ENCODE measurements at regions not wholly inside any gene's neighbourhood (a gene's known extent, or its start where the extent isn't known, plus 50 kb on each side); places are given as distances from the start of the nearest gene placed in this dataset.

DNA sequence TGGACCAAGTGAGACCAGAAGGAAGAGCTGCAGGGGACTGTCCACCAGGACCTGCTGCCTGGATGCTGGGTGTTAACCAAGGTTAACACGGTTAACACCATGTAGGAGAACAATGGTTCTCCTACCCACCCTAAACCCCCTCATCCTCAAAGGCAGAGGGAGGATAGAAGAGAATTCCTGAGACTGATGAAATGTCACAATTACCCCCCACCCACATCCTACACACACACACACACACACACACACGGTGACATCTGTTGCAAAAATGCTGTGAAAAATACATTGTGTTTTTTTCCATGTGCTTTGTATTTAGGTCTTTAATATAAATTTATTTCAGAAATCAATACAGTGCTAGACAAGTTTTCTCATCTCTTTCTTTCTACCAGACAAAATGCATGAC lies 113.9 kb upstream of the HES1 start:
- TF ChIP-seq POLR2A (IDR thresholded peaks at IDR 0.05; ENCODE audit: low read depth, low read length) (no peak), TAF1 (IDR thresholded peaks at IDR 0.05; ENCODE audit: low read depth, low read length) (no peak)
